WTC11 (cell line): ENCODE measurements at regions not wholly inside any gene's neighbourhood (a gene's known extent, or its start where the extent isn't known, plus 50 kb on each side); places are given as distances from the start of the nearest gene placed in this dataset.

ENCODE experiments used
- ATAC-seq: fragments of 200-7000 bp; cut with Tn5 transposase; 2 replicates; pipeline ENCODE4 v1.10.0; 2021; ENCODE audit warnings: mild to moderate bottlenecking, moderate library complexity
- CTCF ChIA-PET: fragments of 300-600 bp; sonication (Branson Sonifier 250); formaldehyde crosslinking; loops from one replicate; lab custom pipeline; 2021; ENCODE audit warnings: antibody characterized with exemption; lab: Charles Lee
- POLR2A ChIA-PET: fragments of 350-600 bp; sonication (Branson Sonifier 250); formaldehyde crosslinking; loops from one replicate; lab custom pipeline; 2021; ENCODE audit warnings: antibody characterized with exemption; lab: Charles Lee
- DNase-seq: peaks from one replicate; pipeline ENCODE4 v3.0.0; 2021; ENCODE audit warnings: low spot score
- H3K27ac Mint-ChIP-seq: 2 replicates; pipeline ENCODE4 v1.8.0; 2021; ENCODE audit warnings: mixed read lengths
- H3K27me3 Mint-ChIP-seq: 2 replicates; pipeline ENCODE4 v1.8.0; 2021; ENCODE audit warnings: low read depth, mild to moderate bottlenecking, moderate library complexity, mixed read lengths
- H3K36me3 Mint-ChIP-seq: 2 replicates; pipeline ENCODE4 v1.8.0; 2021; ENCODE audit warnings: mixed read lengths
- H3K4me1 Mint-ChIP-seq: 2 replicates; pipeline ENCODE4 v1.8.0; 2022; ENCODE audit warnings: mixed read lengths
- H3K4me3 Mint-ChIP-seq: 2 replicates; pipeline ENCODE4 v1.8.0; 2021; ENCODE audit warnings: mild to moderate bottlenecking, moderate library complexity, mixed read lengths
- H3K9me3 Mint-ChIP-seq: 2 replicates; pipeline ENCODE4 v1.8.0; 2021; ENCODE audit warnings: mixed read lengths
- ATF1 ChIP-seq: sonication (generic); formaldehyde crosslinking; IDR thresholded peaks from 2 replicates; pipeline ENCODE4 v1.8.1; 2023; ENCODE audit warnings: mild to moderate bottlenecking, moderate library complexity, missing genetic modification reagents
- CBFB ChIP-seq: sonication (generic); formaldehyde crosslinking; IDR thresholded peaks from 2 replicates; pipeline ENCODE4 v1.8.1; 2022; ENCODE audit warnings: mild to moderate bottlenecking, low read depth, missing genetic modification reagents
- CREB1 ChIP-seq: sonication (generic); formaldehyde crosslinking; IDR thresholded peaks from 2 replicates; pipeline ENCODE4 v1.8.0; 2023; ENCODE audit warnings: mild to moderate bottlenecking, missing genetic modification reagents
- FOXJ3 ChIP-seq: sonication (generic); formaldehyde crosslinking; IDR thresholded peaks from 2 replicates; pipeline ENCODE4 v1.9.0; 2021; ENCODE audit warnings: missing genetic modification reagents, mild to moderate bottlenecking, borderline replicate concordance
- JAZF1 ChIP-seq: fragments of 250-450 bp; sonication (Bioruptor Pico); IDR thresholded peaks from 2 replicates; pipeline ENCODE4 v1.9.0; 2021; ENCODE audit warnings: moderate library complexity, mild to moderate bottlenecking, inconsistent platforms
- KAT7 ChIP-seq: sonication (generic); formaldehyde crosslinking; IDR thresholded peaks from 2 replicates; pipeline ENCODE4 v1.8.1; 2023; ENCODE audit warnings: missing genetic modification reagents, mild to moderate bottlenecking, borderline replicate concordance
- MXD4 ChIP-seq: fragments of 250-450 bp; sonication (Bioruptor Pico); IDR thresholded peaks from 2 replicates; pipeline ENCODE4 v1.8.0; 2021; ENCODE audit warnings: mild to moderate bottlenecking, moderate library complexity, borderline replicate concordance
- MYBL2 ChIP-seq: sonication (generic); formaldehyde crosslinking; IDR thresholded peaks from 2 replicates; pipeline ENCODE4 v1.8.1; 2023; ENCODE audit warnings: mild to moderate bottlenecking, moderate library complexity, missing genetic modification reagents
- NFATC4 ChIP-seq: fragments of 250-450 bp; sonication (Bioruptor Pico); IDR thresholded peaks from 2 replicates; pipeline ENCODE4 v1.9.0; 2021; ENCODE audit warnings: mild to moderate bottlenecking
- RORB ChIP-seq: fragments of 250-450 bp; sonication (Bioruptor Pico); IDR thresholded peaks from 2 replicates; pipeline ENCODE4 v1.9.0; 2021; ENCODE audit warnings: mild to moderate bottlenecking
- TCF7 ChIP-seq: sonication (generic); formaldehyde crosslinking; IDR thresholded peaks from 2 replicates; pipeline ENCODE4 v1.8.0; 2022; ENCODE audit warnings: mild to moderate bottlenecking, low read depth, missing genetic modification reagents, moderate library complexity
- ZNF121 ChIP-seq: sonication (generic); formaldehyde crosslinking; IDR thresholded peaks from 2 replicates; pipeline ENCODE4 v1.8.0; 2023; ENCODE audit warnings: missing genetic modification reagents
- ZNF232 ChIP-seq: sonication (generic); formaldehyde crosslinking; IDR thresholded peaks from 2 replicates; pipeline ENCODE4 v1.8.0; 2022; ENCODE audit warnings: mild to moderate bottlenecking, missing genetic modification reagents
- ZNF263 ChIP-seq: sonication (generic); formaldehyde crosslinking; IDR thresholded peaks from 2 replicates; pipeline ENCODE4 v1.8.1; 2022; ENCODE audit warnings: low read depth, mild to moderate bottlenecking, moderate library complexity, missing genetic modification reagents
- ZNF317 ChIP-seq: sonication (generic); formaldehyde crosslinking; IDR thresholded peaks from 2 replicates; pipeline ENCODE4 v1.8.1; 2023; ENCODE audit warnings: low read depth, mild to moderate bottlenecking, moderate library complexity, missing genetic modification reagents, borderline replicate concordance
- ZNF416 ChIP-seq: fragments of 250-450 bp; sonication (Bioruptor Pico); IDR thresholded peaks from 2 replicates; pipeline ENCODE4 v1.9.0; 2021; ENCODE audit warnings: mild to moderate bottlenecking, inconsistent platforms
- TF ChIP-seq, protein P1 (sequence below): sonication (generic); formaldehyde crosslinking; conservative IDR thresholded peaks from 2 replicates; pipeline ENCODE4 v1.8.1; 2022; ENCODE audit warnings: mild to moderate bottlenecking, missing genetic modification reagents
- TF ChIP-seq, protein P2 (sequence below): sonication (generic); formaldehyde crosslinking; IDR thresholded peaks from 2 replicates; pipeline ENCODE4 v1.8.1; 2023; ENCODE audit warnings: mild to moderate bottlenecking, moderate library complexity, missing genetic modification reagents
- TF ChIP-seq, protein P3 (sequence below): fragments of 250-450 bp; sonication (Bioruptor Pico); IDR thresholded peaks from 2 replicates; pipeline ENCODE4 v1.9.0; 2021; ENCODE audit warnings: mild to moderate bottlenecking
- TF ChIP-seq, protein P4 (sequence below): sonication (generic); formaldehyde crosslinking; IDR thresholded peaks from 2 replicates; pipeline ENCODE4 v1.8.1; 2023; ENCODE audit warnings: mild to moderate bottlenecking, missing genetic modification reagents
- TF ChIP-seq, protein P5 (sequence below): sonication (generic); formaldehyde crosslinking; conservative IDR thresholded peaks from 2 replicates; pipeline ENCODE4 v1.8.1; 2023; ENCODE audit warnings: mild to moderate bottlenecking, low read depth, missing genetic modification reagents, moderate library complexity
- TF ChIP-seq, protein P6 (sequence below): sonication (generic); formaldehyde crosslinking; IDR thresholded peaks from 2 replicates; pipeline ENCODE4 v1.8.1; 2022; ENCODE audit warnings: low read depth, missing genetic modification reagents, borderline replicate concordance
- TF ChIP-seq, protein P7 (sequence below): sonication (generic); formaldehyde crosslinking; IDR thresholded peaks from 2 replicates; pipeline ENCODE4 v1.8.1; 2023; ENCODE audit warnings: mild to moderate bottlenecking, missing genetic modification reagents, moderate library complexity
- TF ChIP-seq, protein P8 (sequence below): sonication (generic); formaldehyde crosslinking; IDR thresholded peaks from 2 replicates; pipeline ENCODE4 v1.8.0; 2022; ENCODE audit warnings: mild to moderate bottlenecking, missing genetic modification reagents
- TF ChIP-seq, protein P9 (sequence below): sonication (generic); formaldehyde crosslinking; IDR thresholded peaks from 2 replicates; pipeline ENCODE4 v1.8.1; 2022; ENCODE audit warnings: mild to moderate bottlenecking, missing genetic modification reagents, moderate library complexity, borderline replicate concordance

DNA sequence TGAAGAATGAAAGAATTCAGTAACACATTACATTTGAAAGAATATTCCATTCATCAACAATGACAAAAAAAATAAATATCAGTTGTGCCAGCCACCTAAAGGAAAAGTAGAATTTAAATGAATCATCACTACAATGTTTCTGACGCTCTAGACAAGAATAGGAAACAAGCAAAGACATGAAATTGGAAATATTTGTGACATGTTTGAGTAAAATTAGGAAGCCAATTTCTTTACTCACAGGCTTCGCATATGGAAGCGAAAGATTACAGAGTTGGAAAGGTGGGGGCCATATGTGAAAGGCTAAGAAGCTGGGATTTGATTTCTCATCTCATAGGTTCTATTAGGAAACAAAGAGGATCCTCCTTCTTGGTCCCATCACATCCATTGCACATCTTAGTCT lies 279.0 kb downstream of the IPO8 start:
- Mint-ChIP-seq H3K9me3 (peaks cover 39% of the 10 kb centered on the region), H3K27me3 (no peaks in the 10 kb centered on the region), H3K4me3 (no peak overlapping the region), H3K36me3 (peaks cover 4% of the 10 kb centered on the region; the same call in 1 of the 2 replicates), H3K27ac (no peak overlapping the region), H3K4me1 (no peaks in the 10 kb centered on the region)
- TF ChIP-seq RORB (CRISPR knock-in tag) (no peak), MXD4 (CRISPR knock-in tag) (no peak), MYBL2 (CRISPR knock-in tag) (no peak), ZNF121 (CRISPR knock-in tag) (no peak), ATF1 (CRISPR knock-in tag) (no peak), ZNF232 (CRISPR knock-in tag) (no peak)
- TF ChIP-seq, protein P1, sequence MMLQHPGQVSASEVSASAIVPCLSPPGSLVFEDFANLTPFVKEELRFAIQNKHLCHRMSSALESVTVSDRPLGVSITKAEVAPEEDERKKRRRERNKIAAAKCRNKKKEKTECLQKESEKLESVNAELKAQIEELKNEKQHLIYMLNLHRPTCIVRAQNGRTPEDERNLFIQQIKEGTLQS (CRISPR knock-in tag), result no peak
- TF ChIP-seq, protein P2, sequence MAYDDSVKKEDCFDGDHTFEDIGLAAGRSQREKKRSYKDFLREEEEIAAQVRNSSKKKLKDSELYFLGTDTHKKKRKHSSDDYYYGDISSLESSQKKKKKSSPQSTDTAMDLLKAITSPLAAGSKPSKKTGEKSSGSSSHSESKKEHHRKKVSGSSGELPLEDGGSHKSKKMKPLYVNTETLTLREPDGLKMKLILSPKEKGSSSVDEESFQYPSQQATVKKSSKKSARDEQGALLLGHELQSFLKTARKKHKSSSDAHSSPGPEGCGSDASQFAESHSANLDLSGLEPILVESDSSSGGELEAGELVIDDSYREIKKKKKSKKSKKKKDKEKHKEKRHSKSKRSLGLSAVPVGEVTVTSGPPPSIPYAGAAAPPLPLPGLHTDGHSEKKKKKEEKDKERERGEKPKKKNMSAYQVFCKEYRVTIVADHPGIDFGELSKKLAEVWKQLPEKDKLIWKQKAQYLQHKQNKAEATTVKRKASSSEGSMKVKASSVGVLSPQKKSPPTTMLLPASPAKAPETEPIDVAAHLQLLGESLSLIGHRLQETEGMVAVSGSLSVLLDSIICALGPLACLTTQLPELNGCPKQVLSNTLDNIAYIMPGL, result no peak
- TF ChIP-seq, protein P3, sequence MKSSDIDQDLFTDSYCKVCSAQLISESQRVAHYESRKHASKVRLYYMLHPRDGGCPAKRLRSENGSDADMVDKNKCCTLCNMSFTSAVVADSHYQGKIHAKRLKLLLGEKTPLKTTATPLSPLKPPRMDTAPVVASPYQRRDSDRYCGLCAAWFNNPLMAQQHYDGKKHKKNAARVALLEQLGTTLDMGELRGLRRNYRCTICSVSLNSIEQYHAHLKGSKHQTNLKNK (CRISPR knock-in tag), result no peak
- TF ChIP-seq, protein P4, sequence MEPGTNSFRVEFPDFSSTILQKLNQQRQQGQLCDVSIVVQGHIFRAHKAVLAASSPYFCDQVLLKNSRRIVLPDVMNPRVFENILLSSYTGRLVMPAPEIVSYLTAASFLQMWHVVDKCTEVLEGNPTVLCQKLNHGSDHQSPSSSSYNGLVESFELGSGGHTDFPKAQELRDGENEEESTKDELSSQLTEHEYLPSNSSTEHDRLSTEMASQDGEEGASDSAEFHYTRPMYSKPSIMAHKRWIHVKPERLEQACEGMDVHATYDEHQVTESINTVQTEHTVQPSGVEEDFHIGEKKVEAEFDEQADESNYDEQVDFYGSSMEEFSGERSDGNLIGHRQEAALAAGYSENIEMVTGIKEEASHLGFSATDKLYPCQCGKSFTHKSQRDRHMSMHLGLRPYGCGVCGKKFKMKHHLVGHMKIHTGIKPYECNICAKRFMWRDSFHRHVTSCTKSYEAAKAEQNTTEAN (CRISPR knock-in tag), result no peak
- TF ChIP-seq, protein P5, sequence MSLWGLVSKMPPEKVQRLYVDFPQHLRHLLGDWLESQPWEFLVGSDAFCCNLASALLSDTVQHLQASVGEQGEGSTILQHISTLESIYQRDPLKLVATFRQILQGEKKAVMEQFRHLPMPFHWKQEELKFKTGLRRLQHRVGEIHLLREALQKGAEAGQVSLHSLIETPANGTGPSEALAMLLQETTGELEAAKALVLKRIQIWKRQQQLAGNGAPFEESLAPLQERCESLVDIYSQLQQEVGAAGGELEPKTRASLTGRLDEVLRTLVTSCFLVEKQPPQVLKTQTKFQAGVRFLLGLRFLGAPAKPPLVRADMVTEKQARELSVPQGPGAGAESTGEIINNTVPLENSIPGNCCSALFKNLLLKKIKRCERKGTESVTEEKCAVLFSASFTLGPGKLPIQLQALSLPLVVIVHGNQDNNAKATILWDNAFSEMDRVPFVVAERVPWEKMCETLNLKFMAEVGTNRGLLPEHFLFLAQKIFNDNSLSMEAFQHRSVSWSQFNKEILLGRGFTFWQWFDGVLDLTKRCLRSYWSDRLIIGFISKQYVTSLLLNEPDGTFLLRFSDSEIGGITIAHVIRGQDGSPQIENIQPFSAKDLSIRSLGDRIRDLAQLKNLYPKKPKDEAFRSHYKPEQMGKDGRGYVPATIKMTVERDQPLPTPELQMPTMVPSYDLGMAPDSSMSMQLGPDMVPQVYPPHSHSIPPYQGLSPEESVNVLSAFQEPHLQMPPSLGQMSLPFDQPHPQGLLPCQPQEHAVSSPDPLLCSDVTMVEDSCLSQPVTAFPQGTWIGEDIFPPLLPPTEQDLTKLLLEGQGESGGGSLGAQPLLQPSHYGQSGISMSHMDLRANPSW (CRISPR knock-in tag), result no peak
- TF ChIP-seq, protein P6, sequence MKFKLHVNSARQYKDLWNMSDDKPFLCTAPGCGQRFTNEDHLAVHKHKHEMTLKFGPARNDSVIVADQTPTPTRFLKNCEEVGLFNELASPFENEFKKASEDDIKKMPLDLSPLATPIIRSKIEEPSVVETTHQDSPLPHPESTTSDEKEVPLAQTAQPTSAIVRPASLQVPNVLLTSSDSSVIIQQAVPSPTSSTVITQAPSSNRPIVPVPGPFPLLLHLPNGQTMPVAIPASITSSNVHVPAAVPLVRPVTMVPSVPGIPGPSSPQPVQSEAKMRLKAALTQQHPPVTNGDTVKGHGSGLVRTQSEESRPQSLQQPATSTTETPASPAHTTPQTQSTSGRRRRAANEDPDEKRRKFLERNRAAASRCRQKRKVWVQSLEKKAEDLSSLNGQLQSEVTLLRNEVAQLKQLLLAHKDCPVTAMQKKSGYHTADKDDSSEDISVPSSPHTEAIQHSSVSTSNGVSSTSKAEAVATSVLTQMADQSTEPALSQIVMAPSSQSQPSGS (CRISPR knock-in tag), result no peak
- TF ChIP-seq, protein P7, sequence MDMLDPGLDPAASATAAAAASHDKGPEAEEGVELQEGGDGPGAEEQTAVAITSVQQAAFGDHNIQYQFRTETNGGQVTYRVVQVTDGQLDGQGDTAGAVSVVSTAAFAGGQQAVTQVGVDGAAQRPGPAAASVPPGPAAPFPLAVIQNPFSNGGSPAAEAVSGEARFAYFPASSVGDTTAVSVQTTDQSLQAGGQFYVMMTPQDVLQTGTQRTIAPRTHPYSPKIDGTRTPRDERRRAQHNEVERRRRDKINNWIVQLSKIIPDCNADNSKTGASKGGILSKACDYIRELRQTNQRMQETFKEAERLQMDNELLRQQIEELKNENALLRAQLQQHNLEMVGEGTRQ (CRISPR knock-in tag), result no peak
- TF ChIP-seq, protein P8, sequence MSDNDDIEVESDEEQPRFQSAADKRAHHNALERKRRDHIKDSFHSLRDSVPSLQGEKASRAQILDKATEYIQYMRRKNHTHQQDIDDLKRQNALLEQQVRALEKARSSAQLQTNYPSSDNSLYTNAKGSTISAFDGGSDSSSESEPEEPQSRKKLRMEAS (CRISPR knock-in tag), result no peak
- DNase-seq (no peak), ATAC-seq (no peak)
- ChIA-PET CTCF (no interaction called here), POLR2A (no interaction called here)

DNA sequence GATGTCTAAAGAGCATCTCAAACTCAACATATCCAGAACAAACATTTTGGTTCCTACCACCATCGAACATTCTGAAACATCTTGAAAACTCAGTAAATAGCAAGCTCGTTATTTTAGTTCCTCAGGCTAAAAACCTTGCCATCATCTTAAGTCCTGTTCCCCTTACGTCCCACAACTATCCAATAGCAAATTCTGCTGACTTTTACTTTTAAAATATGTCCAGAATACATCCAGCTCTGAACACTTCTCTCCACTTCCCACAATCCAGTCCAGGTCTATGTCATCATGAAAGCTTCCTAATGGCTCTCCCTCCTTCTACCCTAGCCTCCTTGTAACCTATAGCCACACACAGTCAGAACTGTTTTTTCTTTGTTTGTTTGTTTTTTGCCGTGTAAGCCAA lies 279.9 kb downstream of the IPO8 start:
- H3K27me3 Mint-ChIP-seq, result no peaks in the 10 kb centered on the region
- no peak for TF ChIP-seq CBFB (CRISPR knock-in tag)
- no peak for TF ChIP-seq NFATC4 (CRISPR knock-in tag)
- TF ChIP-seq, protein P9, sequence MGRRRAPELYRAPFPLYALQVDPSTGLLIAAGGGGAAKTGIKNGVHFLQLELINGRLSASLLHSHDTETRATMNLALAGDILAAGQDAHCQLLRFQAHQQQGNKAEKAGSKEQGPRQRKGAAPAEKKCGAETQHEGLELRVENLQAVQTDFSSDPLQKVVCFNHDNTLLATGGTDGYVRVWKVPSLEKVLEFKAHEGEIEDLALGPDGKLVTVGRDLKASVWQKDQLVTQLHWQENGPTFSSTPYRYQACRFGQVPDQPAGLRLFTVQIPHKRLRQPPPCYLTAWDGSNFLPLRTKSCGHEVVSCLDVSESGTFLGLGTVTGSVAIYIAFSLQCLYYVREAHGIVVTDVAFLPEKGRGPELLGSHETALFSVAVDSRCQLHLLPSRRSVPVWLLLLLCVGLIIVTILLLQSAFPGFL (CRISPR knock-in tag), result no peak
- TF ChIP-seq FOXJ3, result no peak
- no peak for TF ChIP-seq ZNF263
- no peak for TF ChIP-seq ZNF416 (CRISPR knock-in tag)
- no peak for TF ChIP-seq TCF7 (CRISPR knock-in tag)
- TF ChIP-seq, protein P8 (CRISPR knock-in tag), result no peak
- no peak for TF ChIP-seq ZNF317 (CRISPR knock-in tag)
- TF ChIP-seq KAT7, result no peak
- TF ChIP-seq CREB1 (CRISPR knock-in tag), result no peak
- TF ChIP-seq JAZF1 (CRISPR knock-in tag), result no peak

More for the DNA sequence above, 279.9 kb downstream of the IPO8 start:
- DNase-seq (no peak), ATAC-seq (no peak)
- Mint-ChIP-seq H3K4me3 (no peak overlapping the region), H3K9me3 (peaks cover 39% of the 10 kb centered on the region), H3K27ac (no peak overlapping the region), H3K36me3 (peaks cover 4% of the 10 kb centered on the region; the same call in 1 of the 2 replicates), H3K4me1 (no peaks in the 10 kb centered on the region)
- CTCF ChIA-PET, result no interaction called here
- POLR2A ChIA-PET, result no interaction called here
